Osteocyte (in vitro differentiated cells): ENCODE measurements at regions not wholly inside any gene's neighbourhood (a gene's known extent, or its start where the extent isn't known, plus 50 kb on each side); places are given as distances from the start of the nearest gene placed in this dataset.

Source experiments
- DNase-seq: peaks from one replicate; pipeline ENCODE4 v3.0.0; 2021; ENCODE audit warnings: mixed read lengths; ENCODE audit not compliant: unreplicated experiment; ENCODE audit errors: extremely low spot score
- H3K27ac Mint-ChIP-seq: one replicate; pipeline ENCODE4 v1.8.0; 2021; ENCODE audit warnings: mild to moderate bottlenecking, mixed read lengths; ENCODE audit not compliant: unreplicated experiment
- H3K27me3 Mint-ChIP-seq: one replicate; pipeline ENCODE4 v1.8.0; 2021; ENCODE audit warnings: mixed read lengths; ENCODE audit not compliant: unreplicated experiment
- H3K36me3 Mint-ChIP-seq: one replicate; pipeline ENCODE4 v1.8.0; 2021; ENCODE audit warnings: mixed read lengths; ENCODE audit not compliant: unreplicated experiment
- H3K4me1 Mint-ChIP-seq: one replicate; pipeline ENCODE4 v1.8.0; 2021; ENCODE audit warnings: mixed read lengths; ENCODE audit not compliant: unreplicated experiment
- H3K4me3 Mint-ChIP-seq: one replicate; pipeline ENCODE4 v1.8.0; 2021; ENCODE audit warnings: mild to moderate bottlenecking, moderate library complexity, mixed read lengths; ENCODE audit not compliant: unreplicated experiment
- H3K9me3 Mint-ChIP-seq: one replicate; pipeline ENCODE4 v1.8.0; 2021; ENCODE audit warnings: mixed read lengths; ENCODE audit not compliant: unreplicated experiment
- TF ChIP-seq, protein P1 (sequence below): fragments of 200-600 bp; sonication (generic); IDR thresholded peaks from 2 replicates; pipeline ENCODE4 v1.5.0; 2021; ENCODE audit warnings: antibody characterized with exemption, mild to moderate bottlenecking, moderate library complexity

DNA sequence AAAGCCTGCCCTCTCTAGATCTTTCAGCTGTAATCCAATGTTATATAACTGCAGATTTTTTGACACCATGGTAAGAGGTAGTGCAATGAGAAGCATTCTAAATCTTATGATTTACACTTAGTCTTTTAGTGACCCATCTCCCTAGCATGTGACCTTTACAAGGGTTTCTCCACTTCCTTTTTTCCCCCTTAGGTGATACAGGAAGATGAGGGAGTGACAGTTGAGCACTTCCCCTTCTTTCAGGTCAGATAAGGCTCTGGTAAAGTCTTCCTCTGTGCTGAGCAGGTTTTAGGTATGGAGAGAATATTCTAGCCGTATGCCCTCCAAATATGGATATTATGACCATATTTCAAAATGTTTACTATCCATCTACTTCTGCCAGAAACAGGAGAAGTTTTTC, 753.6 kb downstream of the JRKL start:
- no peak overlapping the region for H3K27ac Mint-ChIP-seq
- no peak overlapping the region for H3K4me3 Mint-ChIP-seq
- H3K27me3 Mint-ChIP-seq, result no peaks in the 10 kb centered on the region
- H3K9me3 Mint-ChIP-seq, result peaks cover 8% of the 10 kb centered on the region
- TF ChIP-seq, protein P1, sequence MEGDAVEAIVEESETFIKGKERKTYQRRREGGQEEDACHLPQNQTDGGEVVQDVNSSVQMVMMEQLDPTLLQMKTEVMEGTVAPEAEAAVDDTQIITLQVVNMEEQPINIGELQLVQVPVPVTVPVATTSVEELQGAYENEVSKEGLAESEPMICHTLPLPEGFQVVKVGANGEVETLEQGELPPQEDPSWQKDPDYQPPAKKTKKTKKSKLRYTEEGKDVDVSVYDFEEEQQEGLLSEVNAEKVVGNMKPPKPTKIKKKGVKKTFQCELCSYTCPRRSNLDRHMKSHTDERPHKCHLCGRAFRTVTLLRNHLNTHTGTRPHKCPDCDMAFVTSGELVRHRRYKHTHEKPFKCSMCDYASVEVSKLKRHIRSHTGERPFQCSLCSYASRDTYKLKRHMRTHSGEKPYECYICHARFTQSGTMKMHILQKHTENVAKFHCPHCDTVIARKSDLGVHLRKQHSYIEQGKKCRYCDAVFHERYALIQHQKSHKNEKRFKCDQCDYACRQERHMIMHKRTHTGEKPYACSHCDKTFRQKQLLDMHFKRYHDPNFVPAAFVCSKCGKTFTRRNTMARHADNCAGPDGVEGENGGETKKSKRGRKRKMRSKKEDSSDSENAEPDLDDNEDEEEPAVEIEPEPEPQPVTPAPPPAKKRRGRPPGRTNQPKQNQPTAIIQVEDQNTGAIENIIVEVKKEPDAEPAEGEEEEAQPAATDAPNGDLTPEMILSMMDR, result no peak
- no peak for DNase-seq
- no peaks in the 10 kb centered on the region for H3K4me1 Mint-ChIP-seq
- H3K36me3 Mint-ChIP-seq, result no peaks in the 10 kb centered on the region

GRCh38 chr11:97149741-97150140, 759.9 kb downstream of the JRKL start:
- H3K27ac Mint-ChIP-seq, result no peak overlapping the region
- DNase-seq, result no peak
- H3K4me1 Mint-ChIP-seq, result no peaks in the 10 kb centered on the region

DNA sequence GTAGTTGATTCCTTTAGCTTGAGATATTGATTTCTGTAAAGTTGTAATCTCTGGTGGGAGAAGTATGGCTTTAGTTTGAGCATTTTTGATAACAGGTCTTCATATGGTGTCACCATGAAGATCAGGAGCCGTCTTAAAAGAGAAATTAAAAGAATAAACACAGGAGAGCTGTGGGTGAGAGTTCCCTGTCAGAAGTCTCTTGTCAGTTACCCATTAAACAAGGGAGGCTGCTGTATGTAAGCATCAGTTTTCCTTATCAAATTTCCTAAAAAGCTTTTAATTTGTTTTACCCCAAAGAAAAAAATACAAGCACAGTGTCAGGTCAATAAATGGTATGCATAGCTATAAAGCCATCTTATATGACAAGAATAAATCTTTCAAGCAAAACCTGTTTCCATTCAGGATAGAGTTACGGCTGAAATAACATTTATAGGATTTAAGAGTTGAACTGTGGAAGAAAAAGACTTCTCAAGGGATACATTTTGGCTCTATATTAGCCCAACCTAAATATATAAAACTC, 767.5 kb downstream of the JRKL start:
- TF ChIP-seq, protein P1, result no peak
- Mint-ChIP-seq H3K36me3 (no peaks in the 10 kb centered on the region), H3K4me1 (no peaks in the 10 kb centered on the region), H3K27me3 (no peaks in the 10 kb centered on the region), H3K4me3 (no peak overlapping the region), H3K9me3 (no peaks in the 10 kb centered on the region), H3K27ac (no peak overlapping the region)
- no peak for DNase-seq

More at GRCh38 chr11:97149741-97150140, 759.9 kb downstream of the JRKL start:
- H3K27me3 Mint-ChIP-seq, result no peaks in the 10 kb centered on the region
- no peak overlapping the region for H3K4me3 Mint-ChIP-seq
- TF ChIP-seq, protein P1, result no peak
- H3K9me3 Mint-ChIP-seq, result no peaks in the 10 kb centered on the region
- H3K36me3 Mint-ChIP-seq, result no peaks in the 10 kb centered on the region

- DNase-seq, result no peak
- H3K4me1 Mint-ChIP-seq, result no peaks in the 10 kb centered on the region
- TF ChIP-seq, protein P1, result no peak
- no peaks in the 10 kb centered on the region for H3K9me3 Mint-ChIP-seq
- H3K36me3 Mint-ChIP-seq, result no peaks in the 10 kb centered on the region
- H3K27ac Mint-ChIP-seq, result no peak overlapping the region
- no peak overlapping the region for H3K4me3 Mint-ChIP-seq
- no peaks in the 10 kb centered on the region for H3K27me3 Mint-ChIP-seq
These were observed 768.4 kb downstream of the JRKL start for GRCh38 chr11:97158243-97158642.

DNA sequence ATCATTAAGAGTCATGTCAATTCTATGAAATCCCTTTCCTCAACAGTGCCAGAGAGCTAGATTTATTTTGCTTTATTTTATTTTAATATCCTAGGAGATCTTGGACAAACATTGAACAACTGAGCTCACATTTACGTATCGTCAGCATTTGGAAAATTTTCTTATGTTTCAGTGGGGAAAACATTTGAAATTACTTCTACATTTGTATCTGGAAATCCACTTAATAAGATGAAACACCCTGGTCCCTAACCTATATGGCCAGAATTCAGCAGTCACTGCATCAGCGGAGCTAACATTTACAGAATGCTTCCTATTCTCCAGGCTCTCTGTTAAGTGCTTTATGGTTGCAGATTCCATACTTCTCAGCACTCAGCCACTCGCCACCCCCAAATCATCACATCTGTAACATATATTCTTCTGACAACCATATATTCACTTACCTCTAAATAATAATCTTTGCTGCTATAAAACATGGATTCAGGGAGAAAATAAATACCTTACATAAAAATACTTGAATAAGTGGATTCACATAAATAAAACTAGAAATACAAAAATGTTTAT, 773.9 kb downstream of the JRKL start:
- peaks cover 2% of the 10 kb centered on the region for H3K27me3 Mint-ChIP-seq
- H3K36me3 Mint-ChIP-seq, result no peaks in the 10 kb centered on the region
- TF ChIP-seq, protein P1, result no peak
- H3K4me1 Mint-ChIP-seq, result no peaks in the 10 kb centered on the region
- no peak overlapping the region for H3K4me3 Mint-ChIP-seq
- no peak for DNase-seq
- no peak overlapping the region for H3K27ac Mint-ChIP-seq
- H3K9me3 Mint-ChIP-seq, result no peaks in the 10 kb centered on the region
